GM18858 (cell line): ENCODE measurements at regions not wholly inside any gene's neighbourhood (a gene's known extent, or its start where the extent isn't known, plus 50 kb on each side); places are given as distances from the start of the nearest gene placed in this dataset.

ENCODE experiments used
- ATAC-seq: cut with Tn5 transposase; IDR thresholded peaks from one replicate; pipeline ENCODE4 v1.9.1; 2021; ENCODE audit not compliant: unreplicated experiment

- ATAC-seq = no peak
These were observed 348.5 kb upstream of the PROK2 start for GRCh38 chr3:72133329-72134011.

GRCh38 chr3:72131899-72132298, 347.0 kb upstream of the PROK2 start:
- no peak for ATAC-seq

- no peak for ATAC-seq
These were observed 345.6 kb upstream of the PROK2 start for GRCh38 chr3:72130565-72130964.

- ATAC-seq = no peak
These were observed 344.6 kb upstream of the PROK2 start for GRCh38 chr3:72129501-72130094.

- ATAC-seq = no peak
These were observed 344.0 kb upstream of the PROK2 start for GRCh38 chr3:72128921-72129320.

- no peak for ATAC-seq
These were observed 342.9 kb upstream of the PROK2 start for GRCh38 chr3:72127844-72128243.

GRCh38 chr3:72127224-72127612, 342.3 kb upstream of the PROK2 start:
- ATAC-seq = no peak

- ATAC-seq = no peak
These were observed 341.7 kb upstream of the PROK2 start for GRCh38 chr3:72126441-72127223.

GRCh38 chr3:72123908-72124441, 339.0 kb upstream of the PROK2 start:
- peak; percentile 50 for ATAC-seq

GRCh38 chr3:72120806-72121778, 336.1 kb upstream of the PROK2 start:
- ATAC-seq = peak; percentile 77

GRCh38 chr3:72120039-72120438, 335.1 kb upstream of the PROK2 start:
- ATAC-seq = no peak

GRCh38 chr3:72118628-72119027, 333.7 kb upstream of the PROK2 start:
- ATAC-seq = no peak

GRCh38 chr3:72116226-72116625, 331.3 kb upstream of the PROK2 start:
- ATAC-seq = no peak

GRCh38 chr3:72115307-72115706, 330.4 kb upstream of the PROK2 start:
- no peak for ATAC-seq

GRCh38 chr3:72114773-72115172, 329.8 kb upstream of the PROK2 start:
- ATAC-seq = no peak

- ATAC-seq = no peak
These were observed 329.0 kb upstream of the PROK2 start for GRCh38 chr3:72113964-72114363.

- ATAC-seq = no peak
These were observed 328.6 kb upstream of the PROK2 start for GRCh38 chr3:72113564-72113963.

- no peak for ATAC-seq
These were observed 327.5 kb upstream of the PROK2 start for GRCh38 chr3:72112435-72112834.

- no peak for ATAC-seq
These were observed 326.6 kb upstream of the PROK2 start for GRCh38 chr3:72111265-72112205.
